Osteoblast (primary cell): ENCODE measurements at regions not wholly inside any gene's neighbourhood (a gene's known extent, or its start where the extent isn't known, plus 50 kb on each side); places are given as distances from the start of the nearest gene placed in this dataset.

Source experiments
- DNase-seq: peaks from one replicate; pipeline ENCODE4 v3.0.0; 2011; ENCODE audit warnings: low spot score, mixed read lengths; ENCODE audit not compliant: insufficient read length; ENCODE audit errors: missing footprints
- H2AFZ ChIP-seq: 2 replicates; pipeline ENCODE4 v1.6.0; 2011; ENCODE audit warnings: mild to moderate bottlenecking, low read length
- H3K27ac ChIP-seq: 2 replicates; pipeline ENCODE4 v1.5.1; 2011; ENCODE audit warnings: mild to moderate bottlenecking, low read depth, low read length, moderate library complexity
- H3K27me3 ChIP-seq: 2 replicates; pipeline ENCODE4 v1.6.0; 2012; ENCODE audit warnings: mild to moderate bottlenecking, control low read depth, inconsistent platforms, low read length, moderate library complexity; ENCODE audit not compliant: insufficient read depth
- H3K36me3 ChIP-seq: 2 replicates; pipeline ENCODE4 v1.5.1; 2011; ENCODE audit warnings: mild to moderate bottlenecking, low read length, control low read depth, moderate library complexity; ENCODE audit not compliant: insufficient read depth
- H3K4me1 ChIP-seq: 2 replicates; pipeline ENCODE4 v1.5.1; 2011; ENCODE audit warnings: mild to moderate bottlenecking, low read length, control low read depth, moderate library complexity; ENCODE audit not compliant: insufficient read depth
- H3K4me2 ChIP-seq: 2 replicates; pipeline ENCODE4 v1.6.0; 2011; ENCODE audit warnings: mild to moderate bottlenecking, low read length; ENCODE audit not compliant: insufficient read depth
- H3K4me3 ChIP-seq: fragments of 200-600 bp; sonication (generic); 3 replicates; pipeline ENCODE4 v1.5.1; 2012; ENCODE audit warnings: mild to moderate bottlenecking, low read length, inconsistent platforms; ENCODE audit not compliant: insufficient read depth
- H3K79me2 ChIP-seq: 2 replicates; pipeline ENCODE4 v1.6.0; 2012; ENCODE audit warnings: mild to moderate bottlenecking, low read length, control low read depth, inconsistent platforms; ENCODE audit not compliant: insufficient read depth
- H3K9me3 ChIP-seq: 2 replicates; pipeline ENCODE4 v1.5.1; 2011; ENCODE audit warnings: low read depth, low read length, control low read depth
- H4K20me1 ChIP-seq: 2 replicates; pipeline ENCODE4 v1.6.0; 2012; ENCODE audit warnings: mild to moderate bottlenecking, low read length, control low read depth; ENCODE audit not compliant: insufficient read depth
- CTCF ChIP-seq: IDR thresholded peaks from 2 replicates; pipeline ENCODE4 v1.5.1; 2011; ENCODE audit warnings: mild to moderate bottlenecking, low read depth, low read length, moderate library complexity; ENCODE audit errors: extremely low read depth

- Histone ChIP-seq H3K27ac (no peak overlapping the region), H3K27me3 (no peaks in the 10 kb centered on the region), H2AFZ (no peak overlapping the region), H3K79me2 (no peaks in the 10 kb centered on the region), H3K4me2 (no peak overlapping the region), H3K9me3 (no peaks in the 10 kb centered on the region), H4K20me1 (no peaks in the 10 kb centered on the region), H3K4me1 (no peaks in the 10 kb centered on the region), H3K36me3 (no peaks in the 10 kb centered on the region), H3K4me3 (no peak overlapping the region)
- no peak for TF ChIP-seq CTCF
- DNase-seq: no peak
Measured at GRCh38 chr10:8498881-8499280, 444.4 kb downstream of the GATA3 start.

GRCh38 chr10:8499312-8499711 lies 444.8 kb downstream of the GATA3 start:
- Histone ChIP-seq H2AFZ (no peak overlapping the region), H3K9me3 (no peaks in the 10 kb centered on the region), H3K36me3 (no peaks in the 10 kb centered on the region), H3K27ac (no peak overlapping the region), H3K4me1 (no peaks in the 10 kb centered on the region), H3K4me2 (no peak overlapping the region), H3K4me3 (no peak overlapping the region), H3K27me3 (no peaks in the 10 kb centered on the region), H3K79me2 (no peaks in the 10 kb centered on the region), H4K20me1 (no peaks in the 10 kb centered on the region)
- no peak for TF ChIP-seq CTCF
- DNase-seq: no peak

- no peak overlapping the region for H3K4me3 ChIP-seq
- H3K27ac ChIP-seq: no peak overlapping the region
- H4K20me1 ChIP-seq: no peaks in the 10 kb centered on the region
- H3K36me3 ChIP-seq: no peaks in the 10 kb centered on the region
- no peaks in the 10 kb centered on the region for H3K4me1 ChIP-seq
- H3K4me2 ChIP-seq: no peak overlapping the region
- H3K9me3 ChIP-seq: no peaks in the 10 kb centered on the region
- no peaks in the 10 kb centered on the region for H3K27me3 ChIP-seq
- no peak overlapping the region for H2AFZ ChIP-seq
- no peak for DNase-seq
- H3K79me2 ChIP-seq: no peaks in the 10 kb centered on the region
- TF ChIP-seq CTCF: no peak
Measured at GRCh38 chr10:8499752-8500390, 445.4 kb downstream of the GATA3 start.

GRCh38 chr10:8502573-8502972 lies 448.1 kb downstream of the GATA3 start:
- Histone ChIP-seq H2AFZ (no peak overlapping the region), H3K4me3 (no peak overlapping the region), H3K4me1 (no peaks in the 10 kb centered on the region), H3K79me2 (no peaks in the 10 kb centered on the region), H3K36me3 (no peaks in the 10 kb centered on the region), H3K27ac (no peak overlapping the region), H4K20me1 (no peaks in the 10 kb centered on the region), H3K4me2 (no peak overlapping the region), H3K9me3 (no peaks in the 10 kb centered on the region), H3K27me3 (no peaks in the 10 kb centered on the region)
- no peak for TF ChIP-seq CTCF
- DNase-seq: no peak
